HEK293T (cell line): ENCODE measurements at regions not wholly inside any gene's neighbourhood (a gene's known extent, or its start where the extent isn't known, plus 50 kb on each side); places are given as distances from the start of the nearest gene placed in this dataset.

ENCODE experiments used
- BHLHE40 ChIP-seq: fragments of 450-650 bp; IDR thresholded peaks from 2 replicates; pipeline ENCODE4 v1.6.1; 2016; ENCODE audit warnings: mild to moderate bottlenecking, moderate library complexity, borderline replicate concordance
- FOXA1 ChIP-seq: fragments of 450-650 bp; IDR thresholded peaks from 2 replicates; pipeline ENCODE4 v1.6.1; 2016; ENCODE audit warnings: mild to moderate bottlenecking
- FOXK2 ChIP-seq: fragments of 450-650 bp; IDR thresholded peaks from 2 replicates; pipeline ENCODE4 v1.6.1; 2016; ENCODE audit warnings: mild to moderate bottlenecking
- FOXM1 ChIP-seq: fragments of 450-650 bp; IDR thresholded peaks from 2 replicates; pipeline ENCODE4 v1.6.1; 2017; ENCODE audit warnings: mild to moderate bottlenecking, borderline replicate concordance
- HDGF ChIP-seq: fragments of 450-650 bp; IDR thresholded peaks from 2 replicates; pipeline ENCODE4 v1.6.1; 2017; ENCODE audit warnings: antibody characterized with exemption, borderline replicate concordance
- SP1 ChIP-seq: fragments of 450-650 bp; IDR thresholded peaks from 2 replicates; pipeline ENCODE4 v1.6.1; 2017

DNA sequence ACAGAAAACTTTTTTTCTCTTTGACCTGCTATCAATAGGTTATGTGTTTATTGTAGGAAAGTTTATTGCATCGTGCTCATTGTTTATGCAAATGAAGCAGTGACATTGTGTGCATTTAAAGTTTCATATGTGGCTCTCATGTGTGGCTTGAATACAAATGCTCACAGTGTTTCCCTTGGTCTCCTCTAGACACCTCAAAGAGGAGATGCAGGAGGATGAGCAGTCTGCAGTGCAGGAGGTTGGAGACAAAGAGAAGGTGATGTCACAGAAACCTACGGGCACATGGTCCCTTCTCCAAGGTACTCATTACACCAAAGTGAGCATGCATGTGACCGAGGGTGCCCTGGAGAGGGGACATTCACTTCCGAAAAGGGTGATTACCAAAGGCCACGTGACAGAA is 430.2 kb downstream of the INHBA start:
- TF ChIP-seq SP1, result no peak
- no peak for TF ChIP-seq HDGF
- no peak for TF ChIP-seq BHLHE40
- TF ChIP-seq FOXK2, result no peak
- no peak for TF ChIP-seq FOXA1
- no peak for TF ChIP-seq FOXM1
